CD1c-positive myeloid dendritic cell (primary cell): ENCODE measurements at regions not wholly inside any gene's neighbourhood (a gene's known extent, or its start where the extent isn't known, plus 50 kb on each side); places are given as distances from the start of the nearest gene placed in this dataset.

Source experiments
- DNase-seq: peaks from one replicate; pipeline ENCODE4 v3.0.0-alpha.2; 2016; ENCODE audit errors: extremely low spot score

- no peak for DNase-seq
Observed at GRCh38 chr15:46315434-46315833, 680.6 kb downstream of the SQOR start.

GRCh38 chr15:46316024-46316423 lies 681.2 kb downstream of the SQOR start:
- DNase-seq: no peak

GRCh38 chr15:46317029-46317428 lies 682.2 kb downstream of the SQOR start:
- no peak for DNase-seq

- no peak for DNase-seq
Observed at GRCh38 chr15:46322753-46323152, 687.9 kb downstream of the SQOR start.

- DNase-seq: no peak
Observed at GRCh38 chr15:46326173-46326572, 691.3 kb downstream of the SQOR start.

- no peak for DNase-seq
Observed at GRCh38 chr15:46328821-46329220, 694.0 kb downstream of the SQOR start.

GRCh38 chr15:46329876-46330275 lies 695.0 kb downstream of the SQOR start:
- no peak for DNase-seq

GRCh38 chr15:46331546-46331945 lies 696.7 kb downstream of the SQOR start:
- no peak for DNase-seq

GRCh38 chr15:46343196-46343935 lies 708.5 kb downstream of the SQOR start:
- DNase-seq: no peak

GRCh38 chr15:46344115-46344724 lies 709.4 kb downstream of the SQOR start:
- DNase-seq: no peak

- DNase-seq: no peak
Observed at GRCh38 chr15:46344915-46345314, 710.1 kb downstream of the SQOR start.

- no peak for DNase-seq
Observed at GRCh38 chr15:46354443-46354842, 719.6 kb downstream of the SQOR start.

- no peak for DNase-seq
Observed at GRCh38 chr15:46365572-46365971, 730.7 kb downstream of the SQOR start.

GRCh38 chr15:46366360-46367007 lies 731.7 kb downstream of the SQOR start:
- DNase-seq: no peak

GRCh38 chr15:46383978-46384377 lies 749.1 kb downstream of the SQOR start:
- no peak for DNase-seq

- no peak for DNase-seq
Observed at GRCh38 chr15:46386356-46386755, 751.5 kb downstream of the SQOR start.

GRCh38 chr15:46389739-46390138 lies 754.9 kb downstream of the SQOR start:
- DNase-seq: no peak

GRCh38 chr15:46394463-46394862 lies 759.6 kb downstream of the SQOR start:
- no peak for DNase-seq

- no peak for DNase-seq
Observed at GRCh38 chr15:46408312-46408711, 773.5 kb downstream of the SQOR start.

- no peak for DNase-seq
Observed at GRCh38 chr15:46409841-46410301, 775.0 kb downstream of the SQOR start.

GRCh38 chr15:46410705-46411104 lies 775.9 kb downstream of the SQOR start:
- no peak for DNase-seq

- no peak for DNase-seq
Observed at GRCh38 chr15:46411900-46412299, 777.1 kb downstream of the SQOR start.

GRCh38 chr15:46413799-46414198 lies 779.0 kb downstream of the SQOR start:
- DNase-seq: no peak
